T-helper 1 cell treated with Interleukin-12 subunit alpha and Interleukin-12 subunit beta and Interleukin-4 antibody, amounts not matched to agents 30 ng/mL and 1 ng/mL, for 36 hours (primary cell): ENCODE measurements at regions not wholly inside any gene's neighbourhood (a gene's known extent, or its start where the extent isn't known, plus 50 kb on each side); places are given as distances from the start of the nearest gene placed in this dataset.

ENCODE experiments used
- intact Hi-C: fragments of 100-400 bp; cut with micrococcal nuclease; formaldehyde crosslinking; loops from one replicate; pipeline ENCODE4 v1.15.1; 2024

DNA sequence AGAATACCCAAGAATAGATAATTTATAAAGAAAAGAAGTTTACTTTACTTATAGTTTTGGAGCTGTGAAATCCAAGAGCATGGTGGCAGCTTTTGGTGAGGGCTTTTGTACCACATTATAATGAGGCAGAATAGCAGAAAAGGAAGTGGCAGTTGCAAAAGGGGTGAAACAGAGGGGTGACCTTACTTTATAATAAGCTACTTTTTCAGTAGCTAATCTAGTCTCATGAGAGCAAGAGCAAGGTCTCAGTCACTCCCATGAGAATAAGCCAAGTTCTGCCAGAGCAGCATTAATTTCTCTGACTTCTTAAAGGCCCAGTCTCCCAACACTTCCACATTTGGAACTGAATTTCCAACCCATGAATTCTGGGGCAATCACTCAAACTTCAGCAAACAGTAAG is 502.0 kb downstream of the GBA3 start:
- intact Hi-C loops, result no loop called here

GRCh38 chr4:23174179-23174578 is 481.4 kb downstream of the GBA3 start:
- intact Hi-C loops, result no loop called here

DNA sequence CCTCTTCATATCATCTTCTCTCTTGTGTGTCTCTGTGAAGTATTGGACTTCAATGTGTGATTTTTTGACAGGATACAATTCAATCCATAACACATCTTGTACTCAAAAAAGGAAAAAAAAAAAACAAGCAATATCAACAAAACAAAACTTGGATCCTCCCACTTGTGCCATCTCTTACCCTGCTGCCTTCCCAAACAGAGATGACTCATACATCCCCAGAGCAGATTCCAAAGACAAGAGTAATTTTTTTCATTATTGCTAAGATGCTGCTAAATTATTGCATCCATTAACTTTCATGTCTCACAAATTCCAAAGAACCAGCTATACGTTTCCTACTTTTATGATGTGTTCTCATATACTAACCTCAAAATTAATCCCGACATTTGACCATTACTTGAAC is 479.2 kb downstream of the GBA3 start:
- intact Hi-C loops, result no loop called here

- intact Hi-C loops, result no loop called here
These were observed 477.0 kb downstream of the GBA3 start for GRCh38 chr4:23169608-23170311.

DNA sequence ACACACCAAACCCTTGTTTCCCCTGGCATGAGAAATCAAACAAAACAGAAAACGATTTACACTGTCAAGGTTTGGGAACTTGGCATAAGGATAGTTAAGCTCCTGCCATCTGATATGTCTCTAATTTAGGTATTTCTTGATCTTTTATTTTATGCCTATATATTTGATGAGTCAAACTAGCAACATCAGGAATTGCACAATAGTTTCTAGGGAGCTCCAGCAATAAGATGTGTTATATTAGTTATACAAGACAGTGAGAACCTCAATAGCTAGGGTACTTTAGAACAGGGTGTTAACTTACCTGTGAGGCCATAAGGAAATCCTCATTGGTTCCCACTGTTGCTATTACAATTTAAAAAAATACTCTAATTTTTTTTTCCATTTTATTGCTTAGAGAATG is 474.2 kb downstream of the GBA3 start:
- intact Hi-C loops, result no loop called here

- intact Hi-C loops, result no loop called here
These were observed 473.7 kb downstream of the GBA3 start for GRCh38 chr4:23166407-23166806.

- intact Hi-C loops, result no loop called here
These were observed 472.9 kb downstream of the GBA3 start for GRCh38 chr4:23165669-23166068.

- intact Hi-C loops, result no loop called here
These were observed 471.1 kb downstream of the GBA3 start for GRCh38 chr4:23163647-23164436.

- intact Hi-C loops, result no loop called here
These were observed 469.5 kb downstream of the GBA3 start for GRCh38 chr4:23162275-23162674.

DNA sequence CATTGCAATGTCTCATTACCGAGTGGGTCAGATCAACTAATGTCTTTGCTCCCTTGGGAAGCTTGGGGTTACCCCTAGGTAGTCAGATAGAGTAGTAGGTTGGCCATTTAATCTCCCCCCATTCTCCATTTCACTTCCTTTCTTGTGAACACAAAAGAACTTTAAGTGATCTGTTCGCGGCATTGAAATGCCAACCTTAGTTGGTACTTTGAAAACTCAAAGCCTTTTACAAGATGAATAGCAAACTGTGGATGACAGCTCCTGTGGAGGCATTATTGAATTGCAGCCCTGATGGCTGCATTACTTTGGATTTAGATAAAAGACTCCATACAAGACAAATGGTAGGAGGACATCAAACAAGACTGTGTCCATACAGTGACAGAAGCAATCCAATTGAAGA is 469.1 kb downstream of the GBA3 start:
- intact Hi-C loops, result no loop called here

DNA sequence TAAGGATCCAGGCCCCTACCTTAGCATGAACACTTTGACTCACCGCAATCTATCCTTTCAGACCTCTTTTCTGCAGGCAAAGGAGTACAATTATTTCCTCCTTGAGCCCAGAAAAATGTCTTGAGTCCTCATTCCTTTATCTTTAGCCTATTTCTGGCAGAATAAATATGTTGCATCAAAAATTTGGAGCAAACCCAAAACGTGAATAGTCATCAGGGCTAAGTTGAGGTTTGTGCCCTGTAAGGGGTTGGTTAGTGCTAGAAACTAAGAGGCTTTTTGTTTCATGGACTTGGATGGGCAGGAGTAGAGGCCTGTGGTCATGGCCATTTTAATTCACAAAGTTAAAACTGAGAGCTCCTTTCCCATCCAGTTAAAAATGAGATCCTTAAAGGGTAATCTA is 460.3 kb downstream of the GBA3 start:
- intact Hi-C loops, result no loop called here

GRCh38 chr4:23149815-23150214 is 457.1 kb downstream of the GBA3 start:
- intact Hi-C loops, result no loop called here

- intact Hi-C loops, result no loop called here
These were observed 452.0 kb downstream of the GBA3 start for GRCh38 chr4:23144707-23145106.

DNA sequence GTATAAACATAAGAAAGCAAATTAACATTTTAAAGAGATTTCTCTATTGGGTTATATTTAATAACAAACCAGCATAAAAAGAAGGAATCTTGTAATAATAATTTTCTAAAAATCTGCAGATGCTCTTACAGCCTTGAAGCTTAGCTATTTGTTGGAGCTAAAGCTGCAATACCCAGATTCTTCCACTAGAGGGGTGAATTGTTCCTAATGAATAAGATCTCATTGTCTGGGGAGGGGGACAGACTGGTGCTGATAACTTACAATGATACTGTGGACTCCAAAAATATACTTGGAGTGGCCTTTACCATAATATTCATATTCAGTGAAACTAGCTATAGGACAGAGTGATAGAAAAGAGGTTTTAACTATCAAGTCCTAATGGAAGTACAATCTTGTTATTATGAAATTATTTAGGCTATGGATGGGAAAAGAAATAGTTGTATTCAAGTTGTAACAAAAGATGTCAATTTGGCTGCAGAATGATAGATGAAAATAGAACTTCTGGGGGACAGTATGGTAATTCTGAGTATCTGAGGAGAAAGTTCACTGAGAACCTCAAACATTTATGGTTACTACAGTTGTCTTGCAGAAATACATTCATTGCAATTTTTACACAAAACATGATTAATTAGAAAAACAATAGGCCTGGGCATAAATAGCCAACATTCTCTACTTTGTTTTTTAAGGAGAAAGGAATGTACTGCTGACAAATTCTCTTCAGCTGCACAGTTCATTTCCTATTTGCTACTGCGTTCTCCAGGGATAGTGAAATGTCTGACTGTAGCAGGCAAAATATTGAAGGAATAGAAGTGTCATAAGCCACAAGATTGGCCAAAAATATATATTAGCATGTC is 443.3 kb downstream of the GBA3 start:
- intact Hi-C loops, result loop anchor here (1.0 to 5.0 kb wide), 2 partner anchors 476 to 581 kb away; no protein-coding TSS in a partner anchor

GRCh38 chr4:23134331-23134730 is 441.6 kb downstream of the GBA3 start:
- intact Hi-C loops, result no loop called here

GRCh38 chr4:23130845-23131244 is 438.1 kb downstream of the GBA3 start:
- intact Hi-C loops, result no loop called here

GRCh38 chr4:23125118-23125517 is 432.4 kb downstream of the GBA3 start:
- intact Hi-C loops, result no loop called here

DNA sequence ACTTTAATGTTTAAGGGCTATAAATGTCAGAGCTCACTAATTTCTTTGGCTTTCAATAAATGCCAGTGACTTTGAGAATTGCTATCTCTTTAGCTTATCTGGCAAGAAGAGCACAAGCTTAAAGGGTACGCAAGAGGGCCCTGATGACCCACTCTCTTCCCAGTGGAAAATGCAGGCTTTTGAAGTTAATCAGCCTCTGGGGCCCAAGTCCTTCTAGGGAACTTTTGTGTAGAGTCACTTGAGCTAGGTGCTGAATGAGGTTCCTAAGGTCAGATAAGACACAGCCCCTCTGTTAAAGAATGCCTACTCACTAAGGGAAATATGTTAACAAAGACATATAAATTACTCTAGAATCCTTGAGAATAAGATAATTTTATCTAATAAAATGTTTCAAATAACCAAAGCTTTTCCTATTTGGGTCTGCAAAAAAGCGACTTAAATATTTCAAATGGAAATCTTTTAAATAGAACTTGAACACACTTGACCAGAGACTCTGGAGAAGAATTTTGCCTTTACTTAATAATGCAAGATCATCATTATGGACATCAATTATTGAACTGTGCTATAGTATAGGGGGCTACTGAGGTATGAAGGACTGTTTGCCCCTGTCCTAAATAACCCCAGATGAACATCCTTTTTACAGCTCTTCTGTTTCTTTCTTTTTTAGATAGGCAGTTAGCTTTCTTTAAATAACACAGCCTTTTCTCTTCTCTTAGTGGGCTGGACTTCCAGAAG is 430.1 kb downstream of the GBA3 start:
- intact Hi-C loops, result no loop called here

DNA sequence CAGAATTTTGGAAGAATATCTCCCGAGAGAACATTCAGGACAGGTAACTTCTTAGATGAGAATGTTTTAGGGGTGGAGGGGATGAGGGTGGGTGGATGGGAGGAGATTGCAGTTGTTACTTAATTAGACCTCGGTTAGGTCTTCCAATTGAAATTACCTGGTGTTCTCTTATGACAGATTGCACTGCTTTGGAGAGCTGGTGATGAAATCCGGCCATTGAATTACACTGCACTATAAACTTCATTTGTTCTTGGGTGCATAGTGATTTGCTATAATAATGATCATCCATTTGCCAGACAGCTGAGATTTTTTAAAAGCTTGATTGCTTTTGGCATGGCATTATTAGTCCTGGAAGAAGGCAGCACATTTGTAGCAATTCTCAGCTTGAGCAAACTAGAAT is 427.6 kb downstream of the GBA3 start:
- intact Hi-C loops, result no loop called here

- intact Hi-C loops, result no loop called here
These were observed 425.1 kb downstream of the GBA3 start for GRCh38 chr4:23117826-23118225.

DNA sequence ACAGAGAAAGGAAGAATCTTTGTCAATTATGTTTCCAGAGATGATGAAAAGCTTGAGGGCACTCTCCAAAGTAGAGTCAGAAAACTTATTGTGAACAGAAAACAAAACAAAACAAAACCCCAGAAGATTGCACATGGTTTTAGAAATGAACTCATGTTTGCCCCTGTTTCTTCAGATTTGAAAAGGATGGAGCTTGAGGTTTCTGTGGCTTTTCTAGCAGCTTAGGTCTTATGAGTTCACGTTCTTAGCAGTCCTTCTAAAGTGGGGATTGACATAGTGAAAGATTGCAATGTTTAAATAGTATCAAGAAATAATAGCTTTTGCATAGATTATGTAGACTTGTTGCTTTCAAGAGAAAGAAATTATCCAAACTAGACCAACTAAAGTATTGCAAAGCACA is 421.8 kb downstream of the GBA3 start:
- intact Hi-C loops, result no loop called here
